ENCODE measurements at regions not wholly inside any gene's neighbourhood (a gene's known extent, or its start where the extent isn't known, plus 50 kb on each side); places are given as distances from the start of the nearest gene placed in this dataset.
"Not testable (repeated sequence)": the region's sequence is repeated elsewhere in the genome, so short reads cannot be mapped to it uniquely, and the experiment has no call there.

GRCh38 chr13:78145276-78145675 is 226.6 kb upstream of the EDNRB start:
- DNase-seq = no peak

- no peak for DNase-seq
Measured at GRCh38 chr13:78139765-78140164, 221.1 kb upstream of the EDNRB start.

- DNase-seq = no peak
Measured at GRCh38 chr13:78138756-78139155, 220.1 kb upstream of the EDNRB start.

GRCh38 chr13:78137404-78138142 is 218.9 kb upstream of the EDNRB start:
- DNase-seq = peak in 22 of 58 donors; percentile 2 to 63 (median 14)

- DNase-seq = no peak
Measured at GRCh38 chr13:78136966-78137365, 218.3 kb upstream of the EDNRB start.

GRCh38 chr13:78133511-78133910 is 214.9 kb upstream of the EDNRB start:
- DNase-seq = no peak

GRCh38 chr13:78131811-78132210 is 213.2 kb upstream of the EDNRB start:
- no peak for DNase-seq

- DNase-seq = no peak
Measured at GRCh38 chr13:78131346-78131745, 212.7 kb upstream of the EDNRB start.

GRCh38 chr13:78129823-78130222 is 211.2 kb upstream of the EDNRB start:
- DNase-seq = no peak

- no peak for DNase-seq
Measured at GRCh38 chr13:78129359-78129758, 210.7 kb upstream of the EDNRB start.

GRCh38 chr13:78121459-78122348 is 203.1 kb upstream of the EDNRB start:
- peak in 20 of 58 donors; percentile 0 to 56 (median 18) for DNase-seq

GRCh38 chr13:78121001-78121400 is 202.4 kb upstream of the EDNRB start:
- DNase-seq = no peak

GRCh38 chr13:78120144-78120543 is 201.5 kb upstream of the EDNRB start:
- not testable (repeated sequence) for DNase-seq

GRCh38 chr13:78117070-78117469 is 198.4 kb upstream of the EDNRB start:
- DNase-seq = not testable (repeated sequence)

- DNase-seq = no peak
Measured at GRCh38 chr13:78105656-78106055, 187.0 kb upstream of the EDNRB start.

GRCh38 chr13:78103936-78104335 is 185.3 kb upstream of the EDNRB start:
- DNase-seq = no peak

GRCh38 chr13:78102741-78103140 is 184.1 kb upstream of the EDNRB start:
- DNase-seq = no peak

GRCh38 chr13:78102121-78102677 is 183.6 kb upstream of the EDNRB start:
- no peak for DNase-seq

- DNase-seq = no peak
Measured at GRCh38 chr13:78100486-78100885, 181.9 kb upstream of the EDNRB start.

GRCh38 chr13:78098249-78098648 is 179.6 kb upstream of the EDNRB start:
- no peak for DNase-seq

- no peak for DNase-seq
Measured at GRCh38 chr13:78096221-78096620, 177.6 kb upstream of the EDNRB start.
